ENCODE measurements at regions not wholly inside any gene's neighbourhood (a gene's known extent, or its start where the extent isn't known, plus 50 kb on each side); places are given as distances from the start of the nearest gene placed in this dataset.

DNA sequence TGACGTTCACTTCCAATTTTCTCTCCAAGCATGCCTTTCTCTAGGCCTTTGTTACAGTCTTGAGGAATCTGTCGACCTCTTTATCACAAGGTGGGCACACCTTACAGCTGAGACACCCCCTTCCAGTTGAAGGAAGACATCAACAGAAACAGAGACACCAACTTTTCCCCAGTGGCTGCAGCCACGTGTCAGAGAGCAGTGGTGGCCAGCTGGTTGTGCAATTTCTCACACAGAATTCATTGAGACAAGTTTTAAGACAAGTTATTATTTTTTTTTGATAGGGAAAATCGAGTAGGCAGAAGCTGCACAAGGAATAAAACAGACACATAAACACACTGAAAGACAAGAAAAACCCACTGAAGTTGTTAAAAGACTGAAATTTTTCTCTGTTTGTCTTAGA, 436.7 kb upstream of the MDFIC2 start:
- H3K9me3 ChIP-seq: no peaks in the 10 kb centered on the region
- TF ChIP-seq, protein P1, sequence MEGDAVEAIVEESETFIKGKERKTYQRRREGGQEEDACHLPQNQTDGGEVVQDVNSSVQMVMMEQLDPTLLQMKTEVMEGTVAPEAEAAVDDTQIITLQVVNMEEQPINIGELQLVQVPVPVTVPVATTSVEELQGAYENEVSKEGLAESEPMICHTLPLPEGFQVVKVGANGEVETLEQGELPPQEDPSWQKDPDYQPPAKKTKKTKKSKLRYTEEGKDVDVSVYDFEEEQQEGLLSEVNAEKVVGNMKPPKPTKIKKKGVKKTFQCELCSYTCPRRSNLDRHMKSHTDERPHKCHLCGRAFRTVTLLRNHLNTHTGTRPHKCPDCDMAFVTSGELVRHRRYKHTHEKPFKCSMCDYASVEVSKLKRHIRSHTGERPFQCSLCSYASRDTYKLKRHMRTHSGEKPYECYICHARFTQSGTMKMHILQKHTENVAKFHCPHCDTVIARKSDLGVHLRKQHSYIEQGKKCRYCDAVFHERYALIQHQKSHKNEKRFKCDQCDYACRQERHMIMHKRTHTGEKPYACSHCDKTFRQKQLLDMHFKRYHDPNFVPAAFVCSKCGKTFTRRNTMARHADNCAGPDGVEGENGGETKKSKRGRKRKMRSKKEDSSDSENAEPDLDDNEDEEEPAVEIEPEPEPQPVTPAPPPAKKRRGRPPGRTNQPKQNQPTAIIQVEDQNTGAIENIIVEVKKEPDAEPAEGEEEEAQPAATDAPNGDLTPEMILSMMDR (IDR thresholded peaks at IDR 0.05): no peak
- TF ChIP-seq POLR2A (IDR thresholded peaks at IDR 0.05): no peak
- intact Hi-C loops (cut with DNase I; ENCODE audit: low total_unique reads): no loop called here
- H3K27ac ChIP-seq: no peak overlapping the region
- no peaks in the 10 kb centered on the region for H3K36me3 ChIP-seq
- H3K4me1 ChIP-seq: no peaks in the 10 kb centered on the region
- no peak overlapping the region for H3K4me3 ChIP-seq
- no peak for DNase-seq
- no peaks in the 10 kb centered on the region for H3K27me3 ChIP-seq

- H3K4me1 ChIP-seq: no peaks in the 10 kb centered on the region
- intact Hi-C loops (cut with DNase I; ENCODE audit: low total_unique reads): no loop called here
- no peaks in the 10 kb centered on the region for H3K36me3 ChIP-seq
- H3K9me3 ChIP-seq: no peaks in the 10 kb centered on the region
- no peak for DNase-seq
- H3K27ac ChIP-seq: no peak overlapping the region
- H3K27me3 ChIP-seq: no peaks in the 10 kb centered on the region
- TF ChIP-seq POLR2A (IDR thresholded peaks at IDR 0.05): no peak
- TF ChIP-seq, protein P1 (IDR thresholded peaks at IDR 0.05): no peak
- H3K4me3 ChIP-seq: no peak overlapping the region
These were observed 436.2 kb upstream of the MDFIC2 start for GRCh38 chr3:70748593-70748992.

DNA sequence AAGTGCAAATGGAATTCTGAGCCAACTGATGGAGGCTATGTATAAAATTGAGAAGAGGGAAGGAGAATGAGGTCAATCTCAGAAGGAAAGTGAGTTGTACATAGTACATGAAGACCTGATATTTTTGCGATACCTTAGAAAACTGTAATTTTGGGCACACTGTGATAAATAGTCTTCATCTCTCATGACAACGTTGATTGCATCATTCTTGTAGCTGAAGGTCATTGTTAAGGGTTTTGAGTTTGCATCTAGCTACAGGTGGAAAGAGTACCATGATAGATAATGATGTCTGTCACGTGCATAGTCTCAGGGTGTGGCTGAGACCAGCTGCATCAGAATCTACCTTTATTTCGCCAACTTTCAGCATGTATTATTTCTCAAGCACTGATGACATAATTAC, 435.4 kb upstream of the MDFIC2 start:
- intact Hi-C loops (cut with DNase I; ENCODE audit: low total_unique reads): no loop called here
- Histone ChIP-seq H3K4me1 (no peaks in the 10 kb centered on the region), H3K4me3 (no peak overlapping the region), H3K27ac (no peak overlapping the region), H3K36me3 (no peaks in the 10 kb centered on the region), H3K9me3 (no peaks in the 10 kb centered on the region), H3K27me3 (no peaks in the 10 kb centered on the region)
- no peak for DNase-seq
- no peak for TF ChIP-seq POLR2A (IDR thresholded peaks at IDR 0.05)
- TF ChIP-seq, protein P1 (IDR thresholded peaks at IDR 0.05): no peak

DNA sequence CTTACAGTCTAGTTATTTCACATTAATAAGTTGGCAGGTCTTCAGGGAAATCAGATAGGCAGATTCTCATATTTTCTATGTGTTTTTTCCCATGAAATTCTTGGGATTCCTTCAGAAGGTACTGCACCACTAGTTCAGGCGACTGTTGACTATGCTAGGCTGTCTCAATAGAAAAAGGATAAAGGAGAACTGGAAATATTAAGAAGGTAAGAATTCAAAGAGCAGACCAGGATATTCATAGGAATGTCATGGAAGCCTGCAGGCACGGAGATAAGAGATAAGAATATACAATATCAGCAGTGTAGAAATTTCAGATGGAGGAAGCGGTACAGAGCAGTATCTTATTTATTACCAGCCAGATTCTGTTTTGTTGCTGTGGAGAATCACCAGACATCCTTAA, 432.1 kb upstream of the MDFIC2 start:
- DNase-seq: no peak
- Histone ChIP-seq H3K4me3 (no peak overlapping the region), H3K9me3 (no peaks in the 10 kb centered on the region), H3K36me3 (no peaks in the 10 kb centered on the region), H3K27me3 (no peaks in the 10 kb centered on the region), H3K4me1 (no peaks in the 10 kb centered on the region), H3K27ac (no peak overlapping the region)
- intact Hi-C loops (cut with DNase I; ENCODE audit: low total_unique reads): no loop called here
- TF ChIP-seq POLR2A (IDR thresholded peaks at IDR 0.05): no peak
- TF ChIP-seq, protein P1 (IDR thresholded peaks at IDR 0.05): no peak

GRCh38 chr3:70743754-70744153, 431.3 kb upstream of the MDFIC2 start:
- H3K4me3 ChIP-seq: no peak overlapping the region
- H3K27ac ChIP-seq: no peak overlapping the region
- TF ChIP-seq, protein P1 (IDR thresholded peaks at IDR 0.05): no peak
- no peak for TF ChIP-seq POLR2A (IDR thresholded peaks at IDR 0.05)
- intact Hi-C loops (cut with DNase I; ENCODE audit: low total_unique reads): no loop called here
- DNase-seq: no peak
- no peaks in the 10 kb centered on the region for H3K36me3 ChIP-seq
- no peaks in the 10 kb centered on the region for H3K9me3 ChIP-seq
- no peaks in the 10 kb centered on the region for H3K27me3 ChIP-seq
- no peaks in the 10 kb centered on the region for H3K4me1 ChIP-seq

Measured in uterus (tissue), 3 donors.